Fibroblast of skin of abdomen (primary cell): ENCODE measurements at regions not wholly inside any gene's neighbourhood (a gene's known extent, or its start where the extent isn't known, plus 50 kb on each side); places are given as distances from the start of the nearest gene placed in this dataset.
A peak's percentile ranks its signal among the peaks of the same experiment; 100 is the strongest.

ENCODE experiments used
- DNase-seq: peaks from one replicate; pipeline ENCODE4 v3.0.0-alpha.2; 2013

DNA sequence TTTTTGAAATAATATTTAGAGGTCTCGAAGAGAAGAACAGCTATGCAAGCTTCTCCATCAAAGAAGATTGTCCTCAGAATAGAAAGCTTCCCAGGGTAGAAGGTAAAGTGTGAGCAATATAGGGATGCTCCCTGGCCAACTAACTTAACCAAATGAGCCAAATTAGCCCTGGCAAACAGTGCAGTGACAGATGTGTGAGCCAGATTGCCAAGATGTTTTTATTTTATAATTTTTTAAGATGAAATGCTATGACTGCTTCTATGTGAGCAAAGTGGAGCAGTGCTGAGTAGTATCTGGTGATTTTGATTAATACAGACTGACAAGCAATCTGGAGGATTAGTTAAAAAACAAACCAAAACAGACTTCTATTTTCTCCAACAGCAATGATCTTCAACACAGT lies 202.1 kb downstream of the NOVA1 start:
- DNase-seq, result no peak

DNA sequence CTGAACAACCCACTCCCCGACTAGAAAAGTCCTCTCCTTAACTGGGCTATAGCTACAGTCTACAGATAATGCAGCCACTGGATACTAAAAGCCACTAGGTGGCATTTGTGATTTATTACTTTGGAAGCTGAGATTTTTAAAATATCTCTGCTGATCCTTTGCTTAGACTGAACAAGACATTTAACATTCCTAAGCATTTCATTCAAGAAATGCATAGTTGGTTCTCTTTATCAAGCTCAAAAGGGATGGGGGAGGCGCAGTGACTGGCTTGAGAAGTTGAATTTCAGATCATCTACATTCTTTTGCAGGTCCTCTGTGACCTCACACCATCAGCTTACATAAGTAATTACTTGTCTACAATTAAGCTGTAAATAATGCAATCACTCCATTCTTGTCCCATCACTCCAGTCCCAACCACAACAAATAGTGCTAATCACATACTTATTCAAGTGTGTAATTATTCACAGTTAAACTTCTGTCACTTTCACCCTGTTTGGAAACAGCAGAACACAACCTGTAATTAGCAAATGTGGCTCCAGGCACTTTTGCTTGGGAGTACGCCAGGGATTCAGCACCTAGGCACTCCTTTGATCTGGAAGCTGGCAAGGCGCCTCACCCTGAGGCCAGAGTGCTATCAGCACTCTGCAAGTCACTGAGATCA lies 203.6 kb downstream of the NOVA1 start:
- peak; percentile 38 for DNase-seq

DNA sequence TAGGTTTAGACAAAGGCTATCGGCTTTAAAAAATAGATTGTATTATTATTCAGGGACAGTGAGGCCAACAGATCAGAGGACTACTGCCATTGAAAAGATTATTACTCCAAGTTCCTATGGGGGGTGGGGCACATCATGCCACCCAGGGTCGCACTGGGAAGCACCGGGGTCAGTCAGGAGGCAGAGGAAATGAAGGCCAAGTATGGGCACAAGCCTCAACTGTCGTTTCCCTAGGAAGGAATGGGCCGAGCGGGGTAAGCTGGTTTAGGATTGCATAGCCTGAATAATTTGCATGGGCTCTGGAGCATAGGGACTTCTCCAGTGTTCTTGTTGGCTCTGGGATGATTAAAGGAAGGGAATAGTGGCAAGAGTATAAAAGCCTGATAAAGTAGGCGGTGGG lies 205.3 kb downstream of the NOVA1 start:
- DNase-seq, result no peak

DNA sequence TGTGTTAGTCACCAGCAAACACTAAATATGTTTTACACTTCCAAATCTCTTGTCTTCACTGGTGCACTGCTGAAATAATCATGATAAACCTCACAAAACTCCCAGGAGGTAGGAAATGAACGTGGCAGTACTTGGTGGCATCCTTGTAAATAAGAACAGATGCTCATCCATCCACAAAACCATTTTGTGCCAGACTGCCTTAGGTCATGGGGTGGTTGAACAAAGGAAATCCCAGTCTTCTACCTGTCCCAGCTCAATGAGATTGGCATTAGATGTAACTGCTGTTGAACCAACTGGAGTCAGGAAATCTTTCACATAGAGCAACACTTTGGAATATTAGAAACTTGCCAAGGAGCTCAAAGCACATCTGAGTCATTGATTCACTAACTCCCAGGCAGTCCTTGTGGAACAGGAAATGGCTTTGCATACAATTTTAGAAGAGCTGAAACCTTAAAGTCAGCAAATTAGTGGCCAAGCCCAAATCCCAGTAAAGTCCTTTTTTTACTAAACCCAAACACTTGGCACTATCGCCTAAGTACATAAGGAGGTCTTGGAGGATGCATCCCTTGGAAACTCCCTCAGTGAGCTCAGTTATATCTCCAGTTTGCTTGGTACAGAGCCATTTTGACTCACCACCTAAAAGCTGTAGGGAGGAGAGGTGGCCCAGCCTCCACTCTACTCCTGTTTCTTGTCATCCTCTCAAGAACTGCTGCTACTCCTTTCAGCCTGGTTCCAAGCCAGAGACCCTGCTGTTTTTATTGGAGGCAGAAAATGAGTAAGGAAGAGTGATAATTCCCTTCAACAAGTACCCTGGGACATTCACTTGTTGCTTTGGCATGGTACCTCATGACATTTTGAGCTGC lies 208.0 kb downstream of the NOVA1 start:
- DNase-seq, result peak; percentile 35

DNA sequence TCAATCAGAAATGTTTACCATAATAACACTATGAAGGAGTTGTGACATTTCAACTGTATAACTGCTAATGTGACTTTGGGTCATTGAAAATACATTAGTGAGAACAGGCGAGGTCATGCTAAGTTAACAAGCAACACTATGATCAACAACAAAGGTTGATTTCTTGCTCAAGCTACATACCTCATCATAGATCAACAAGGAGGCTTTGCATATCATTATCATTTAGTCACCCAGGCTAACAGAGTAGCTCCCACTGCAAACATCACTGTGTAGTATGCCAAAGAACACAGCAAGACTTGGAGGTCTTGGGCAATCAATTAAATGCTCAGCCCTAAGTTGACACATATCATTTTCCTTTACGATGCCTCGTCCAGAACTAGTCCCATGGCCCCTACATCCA lies 212.5 kb downstream of the NOVA1 start:
- no peak for DNase-seq

DNA sequence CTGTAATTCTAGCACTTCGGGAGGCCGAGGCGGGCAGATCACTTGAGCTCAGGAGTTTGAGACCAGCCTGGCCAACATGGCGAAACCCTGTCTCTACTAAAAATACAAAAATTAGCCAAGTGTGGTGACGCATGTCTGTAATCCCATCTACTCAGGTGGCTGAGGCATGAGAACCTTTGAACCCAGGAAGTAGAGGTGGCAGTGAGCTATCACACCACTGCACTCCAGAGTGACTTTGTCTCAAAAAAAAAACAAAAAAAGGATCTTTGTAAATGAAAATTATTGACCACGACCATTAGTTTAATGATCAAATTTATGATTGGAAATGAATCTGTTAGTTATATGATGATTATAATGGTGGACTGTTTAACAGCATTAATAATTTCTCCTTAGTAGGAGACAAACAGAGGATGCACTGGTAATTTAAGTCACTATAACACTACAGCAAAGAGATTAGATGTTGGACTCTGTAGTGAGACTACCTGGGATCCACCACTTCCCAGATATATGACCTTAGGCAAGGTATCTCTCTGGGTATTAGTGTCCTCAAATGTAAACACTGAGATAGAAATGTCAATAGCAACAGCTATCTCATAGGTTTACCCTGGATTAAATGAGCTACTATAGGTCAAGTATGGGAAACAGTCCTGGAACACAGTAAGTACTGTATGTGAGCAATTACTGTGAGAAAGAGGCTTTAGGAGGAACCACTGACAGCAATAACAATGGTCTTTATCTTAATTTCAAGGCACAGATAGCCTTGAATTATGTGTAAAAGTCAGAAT lies 214.7 kb downstream of the NOVA1 start:
- DNase-seq, result no peak

DNA sequence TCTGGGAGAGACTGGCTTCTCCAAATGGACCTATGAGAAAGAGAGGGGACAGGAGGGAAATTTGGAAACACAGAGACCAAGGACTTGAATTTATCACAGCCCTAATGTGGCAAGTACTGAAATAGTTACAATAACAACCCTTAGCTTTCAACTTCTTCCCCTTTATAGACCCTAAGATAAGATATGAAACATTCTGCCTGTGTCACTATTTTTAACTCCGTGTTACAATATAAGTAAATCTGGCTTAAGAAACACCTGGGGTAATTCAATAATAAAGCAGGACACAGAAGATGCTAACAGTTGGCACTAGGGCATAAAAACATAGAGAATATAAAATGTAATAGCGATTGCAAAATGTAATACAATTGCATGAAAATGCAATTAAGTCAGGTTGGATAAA lies 216.4 kb downstream of the NOVA1 start:
- DNase-seq, result no peak

DNA sequence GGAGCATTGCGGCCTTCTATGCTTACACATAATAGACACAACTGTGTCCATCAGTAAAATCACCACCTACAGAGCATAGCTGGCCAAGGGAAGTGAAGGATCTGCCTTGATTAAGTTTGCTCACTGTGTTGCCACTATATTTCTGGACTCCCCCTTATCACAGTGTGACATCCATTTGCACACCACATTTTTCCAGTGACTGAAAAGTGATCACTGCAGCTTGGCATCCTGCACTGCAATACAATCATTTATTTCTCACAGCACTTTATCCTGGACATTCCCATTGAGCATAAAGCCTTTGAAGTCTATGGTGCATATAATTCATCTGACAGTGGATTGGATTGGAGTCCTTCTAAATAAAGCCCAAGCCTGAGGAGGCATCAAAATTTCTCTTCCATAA lies 217.2 kb downstream of the NOVA1 start:
- DNase-seq, result no peak

DNA sequence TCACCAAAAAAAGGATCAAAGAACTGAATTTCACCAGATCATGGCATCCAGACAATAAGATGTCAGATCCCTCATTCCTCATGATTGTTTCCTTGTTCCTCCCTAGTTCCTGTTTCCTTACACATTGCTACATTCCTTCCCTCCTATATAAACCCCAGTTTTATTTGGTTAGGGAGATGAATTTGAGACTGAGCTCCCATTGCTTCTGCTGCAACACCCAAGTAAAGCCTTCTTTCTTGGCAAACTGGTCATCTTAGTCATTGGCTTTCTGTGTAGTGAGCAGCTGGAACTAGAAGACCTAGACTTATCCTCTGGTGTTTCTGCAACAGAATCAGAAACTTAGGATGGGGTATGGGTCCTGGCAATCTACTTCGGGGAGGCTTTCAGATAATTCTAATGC lies 217.9 kb downstream of the NOVA1 start:
- DNase-seq, result no peak

DNA sequence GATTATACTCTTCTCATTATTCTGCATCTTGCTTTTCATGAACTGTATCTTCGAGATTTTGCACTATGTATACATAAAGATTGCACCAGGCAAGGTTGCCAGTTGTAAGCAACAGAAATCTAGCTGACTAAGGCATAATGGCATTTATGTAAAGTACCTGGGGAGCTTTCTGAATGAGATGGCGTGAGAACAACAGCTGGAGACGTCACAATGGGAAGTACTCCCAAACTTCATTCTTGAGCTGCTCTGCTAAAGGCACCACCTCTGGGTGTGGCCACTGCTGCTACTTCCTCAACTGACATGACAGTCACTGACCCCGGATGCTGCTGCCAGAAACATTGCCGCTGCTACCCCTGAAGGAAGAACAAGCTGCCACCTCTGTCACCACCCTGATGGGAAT lies 220.7 kb downstream of the NOVA1 start:
- DNase-seq, result no peak

DNA sequence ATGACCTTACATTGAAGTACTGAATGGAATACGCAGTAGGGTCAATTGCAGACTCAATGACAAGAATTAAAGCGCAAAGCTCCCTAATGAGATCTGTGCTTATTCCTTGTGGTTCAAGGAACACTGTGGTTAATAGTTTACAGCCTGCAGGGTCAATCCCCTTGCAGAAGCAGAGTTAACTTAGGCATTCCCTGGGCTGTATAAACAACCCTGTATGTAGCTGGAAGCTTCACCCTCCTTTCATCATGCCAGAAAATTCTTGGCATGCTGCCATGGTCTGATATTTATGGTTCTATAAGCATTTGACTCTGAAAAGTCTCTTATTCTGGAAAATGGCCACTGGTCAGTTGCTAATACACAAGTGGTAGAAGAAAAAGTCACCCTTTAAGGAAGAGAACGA lies 227.7 kb downstream of the NOVA1 start:
- DNase-seq, result peak; percentile 8

DNA sequence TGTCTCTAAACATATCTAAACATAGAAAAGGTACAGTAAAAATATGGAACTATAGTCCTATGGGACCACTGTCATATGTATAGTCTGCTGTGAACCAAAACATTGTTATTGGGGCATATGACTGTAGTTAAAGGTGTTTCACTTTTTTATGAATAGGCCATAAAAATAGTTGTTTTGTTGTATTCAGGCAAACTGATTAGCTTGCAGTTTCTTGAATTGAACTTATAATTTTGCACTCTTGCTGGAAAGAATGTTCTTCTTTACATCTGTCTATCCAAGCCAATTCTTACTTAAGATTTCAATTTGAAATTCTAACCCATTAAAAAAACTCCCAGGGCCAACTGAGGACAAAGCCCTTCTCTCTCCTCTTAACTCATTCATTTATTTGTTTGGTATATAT lies 234.1 kb downstream of the NOVA1 start:
- no peak for DNase-seq

DNA sequence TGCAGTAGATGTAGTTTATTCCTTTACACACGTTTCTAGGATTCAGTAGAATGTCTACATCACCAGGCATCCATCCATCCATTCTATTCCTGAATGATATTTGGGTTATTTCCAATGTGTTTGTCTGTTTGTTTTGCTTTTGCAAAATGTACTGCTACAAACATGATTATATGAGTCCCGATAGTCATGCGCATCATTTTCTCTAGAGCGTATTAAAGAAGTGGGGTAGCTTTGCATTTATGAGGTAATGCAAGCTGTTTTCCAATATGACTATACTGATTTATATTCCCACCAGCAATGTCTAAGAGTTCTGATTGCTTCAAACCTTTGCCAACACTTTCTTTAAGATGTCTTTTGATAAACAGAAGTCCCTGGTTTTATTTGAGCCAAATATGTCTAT lies 253.2 kb downstream of the NOVA1 start:
- DNase-seq, result no peak

DNA sequence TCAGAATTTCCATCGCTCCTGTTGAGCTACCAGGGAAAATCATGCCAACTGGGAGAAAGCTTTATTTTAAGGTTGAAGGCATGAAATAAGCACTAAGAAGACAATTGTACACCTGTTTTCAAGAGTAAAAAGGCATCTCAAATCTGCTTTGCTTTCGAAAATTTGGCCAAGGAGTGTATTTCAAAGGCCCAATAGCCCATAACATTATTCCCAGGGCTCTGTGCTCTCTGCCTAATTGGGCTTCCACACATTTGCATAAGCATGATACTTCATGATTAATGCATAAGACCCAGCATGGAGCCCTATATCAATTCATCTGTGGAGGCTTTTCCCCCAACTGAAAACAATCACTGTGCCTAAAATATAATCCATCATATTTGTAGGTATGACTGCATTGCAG lies 258.5 kb downstream of the NOVA1 start:
- no peak for DNase-seq

DNA sequence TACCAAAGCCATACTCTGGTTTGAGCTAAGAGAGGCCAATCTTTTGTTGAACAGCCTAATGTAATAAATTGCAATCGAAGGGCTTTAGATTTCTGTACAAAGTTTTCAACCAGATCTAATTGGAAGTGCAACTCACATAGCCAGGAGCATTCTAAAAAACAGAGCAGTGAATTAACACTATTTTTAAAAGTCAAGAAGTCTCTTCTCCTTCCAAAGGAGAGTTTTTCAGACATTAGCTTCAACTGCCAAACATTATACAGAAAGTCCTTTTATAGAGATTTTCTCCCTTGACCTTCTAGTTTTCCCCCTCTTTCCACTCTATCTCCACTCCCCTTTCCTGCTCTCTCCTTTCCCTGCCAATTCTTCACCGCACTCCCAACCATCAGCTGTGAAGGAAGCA lies 259.6 kb downstream of the NOVA1 start:
- no peak for DNase-seq

DNA sequence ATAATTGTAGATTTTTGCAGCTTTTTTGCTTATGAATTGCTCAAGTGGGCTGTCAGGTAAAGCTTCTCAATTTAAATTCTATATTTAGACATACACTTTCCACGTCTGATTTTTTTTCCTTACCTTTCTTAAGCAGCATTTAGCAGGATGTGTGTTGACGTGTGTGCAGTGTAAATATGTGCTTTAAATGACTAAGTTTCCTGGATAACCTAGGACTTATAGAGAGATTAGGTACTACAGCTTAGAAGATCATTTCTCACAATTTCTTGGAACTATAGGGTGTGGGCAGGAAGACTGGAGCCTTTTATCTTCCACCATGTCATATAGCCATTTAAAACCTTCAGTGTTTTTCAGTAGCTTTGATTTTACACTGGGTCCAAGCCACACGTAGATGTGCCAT lies 263.5 kb downstream of the NOVA1 start:
- no peak for DNase-seq

DNA sequence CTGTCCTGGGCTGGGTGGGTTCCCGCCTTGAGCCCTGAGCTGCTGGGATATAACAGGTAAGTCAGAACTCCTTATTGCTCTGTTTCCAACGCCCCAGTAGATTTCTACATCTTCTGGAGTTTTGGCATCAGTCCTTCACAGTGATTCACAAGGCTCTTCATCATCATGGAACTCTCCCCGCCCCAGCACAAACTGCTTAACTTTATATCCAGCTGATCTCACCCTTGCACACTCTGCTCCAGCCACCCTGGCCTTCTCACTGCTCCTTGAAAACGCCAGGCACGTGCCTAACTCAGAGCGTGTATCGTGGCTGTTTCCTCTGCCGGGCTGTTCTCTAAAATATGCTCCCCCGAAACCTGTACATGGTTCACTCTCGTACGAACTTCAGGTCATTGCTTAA lies 264.9 kb downstream of the NOVA1 start:
- no peak for DNase-seq

DNA sequence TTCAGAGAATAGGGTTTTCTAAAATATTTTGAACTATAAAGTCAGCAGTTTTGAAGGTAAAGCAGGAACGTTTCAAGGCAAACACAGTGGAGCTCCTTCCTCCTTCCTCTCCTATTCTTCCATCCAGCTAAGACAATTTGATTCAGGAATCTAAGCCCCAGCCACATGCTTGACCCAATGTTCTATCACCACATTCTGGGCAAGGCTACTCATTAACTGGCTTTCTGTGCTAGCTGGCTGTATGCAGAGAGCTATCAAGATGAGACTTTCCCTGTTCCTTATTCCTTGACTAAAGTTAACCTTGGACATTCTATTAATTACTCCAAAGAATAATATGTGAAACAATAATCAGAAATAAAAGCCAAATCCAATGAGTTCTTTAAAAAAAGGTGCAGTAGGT lies 266.9 kb downstream of the NOVA1 start:
- no peak for DNase-seq

DNA sequence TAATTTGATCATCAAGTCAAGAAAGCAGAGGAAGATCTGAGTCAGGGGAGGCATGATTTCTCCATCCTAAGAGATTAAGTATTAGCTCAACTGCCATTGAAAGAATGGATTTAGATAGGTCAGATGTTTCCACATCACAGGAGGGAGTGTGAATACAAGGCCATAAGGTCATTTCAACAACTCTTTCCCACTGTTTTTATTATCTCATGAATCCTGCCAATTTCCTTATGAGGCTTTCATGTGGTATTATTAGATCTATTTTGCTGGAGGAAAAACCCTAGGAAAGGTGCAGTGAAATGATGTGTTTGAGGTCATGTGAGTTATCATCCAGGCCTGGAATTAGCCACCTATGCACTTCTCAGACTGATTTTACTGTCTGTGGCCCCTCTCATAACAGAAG lies 269.0 kb downstream of the NOVA1 start:
- DNase-seq, result no peak

DNA sequence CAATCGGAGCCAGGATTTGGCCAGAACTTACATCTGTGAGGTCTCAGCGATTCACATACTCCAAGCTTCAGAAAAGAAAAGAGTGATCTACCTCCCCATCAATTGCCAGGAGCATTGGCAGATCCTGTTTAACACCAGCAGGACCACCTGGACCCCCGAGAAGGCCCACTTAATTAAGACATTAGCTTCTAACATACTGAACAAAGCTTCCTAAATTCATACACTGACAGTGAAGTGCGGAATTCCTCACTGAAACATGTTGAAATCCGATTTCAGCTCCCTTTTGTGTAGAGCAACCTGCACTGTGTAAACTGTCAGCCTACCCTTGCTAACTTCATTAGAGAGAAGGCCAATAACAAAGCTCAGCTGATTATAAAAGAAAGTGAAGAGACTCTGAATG lies 274.0 kb downstream of the NOVA1 start:
- no peak for DNase-seq

DNA sequence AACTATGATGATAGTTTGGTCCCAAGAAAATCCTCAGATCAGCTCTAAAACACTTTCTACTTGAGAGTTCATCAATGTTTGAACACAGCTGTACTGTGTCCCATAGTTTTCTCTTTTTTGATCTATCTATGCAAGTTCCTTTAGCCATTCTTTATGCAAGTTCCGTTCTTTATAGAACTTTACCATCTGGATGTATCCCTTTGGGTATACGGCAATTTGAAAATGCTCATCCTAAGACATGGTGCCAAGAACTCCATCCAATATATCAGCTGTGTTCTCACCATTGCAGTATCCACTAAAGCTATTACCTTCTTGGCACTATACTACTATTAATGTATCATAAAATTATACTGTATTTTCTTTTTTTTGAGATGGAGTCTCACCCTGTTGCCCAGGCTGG lies 276.9 kb downstream of the NOVA1 start:
- DNase-seq, result no peak

DNA sequence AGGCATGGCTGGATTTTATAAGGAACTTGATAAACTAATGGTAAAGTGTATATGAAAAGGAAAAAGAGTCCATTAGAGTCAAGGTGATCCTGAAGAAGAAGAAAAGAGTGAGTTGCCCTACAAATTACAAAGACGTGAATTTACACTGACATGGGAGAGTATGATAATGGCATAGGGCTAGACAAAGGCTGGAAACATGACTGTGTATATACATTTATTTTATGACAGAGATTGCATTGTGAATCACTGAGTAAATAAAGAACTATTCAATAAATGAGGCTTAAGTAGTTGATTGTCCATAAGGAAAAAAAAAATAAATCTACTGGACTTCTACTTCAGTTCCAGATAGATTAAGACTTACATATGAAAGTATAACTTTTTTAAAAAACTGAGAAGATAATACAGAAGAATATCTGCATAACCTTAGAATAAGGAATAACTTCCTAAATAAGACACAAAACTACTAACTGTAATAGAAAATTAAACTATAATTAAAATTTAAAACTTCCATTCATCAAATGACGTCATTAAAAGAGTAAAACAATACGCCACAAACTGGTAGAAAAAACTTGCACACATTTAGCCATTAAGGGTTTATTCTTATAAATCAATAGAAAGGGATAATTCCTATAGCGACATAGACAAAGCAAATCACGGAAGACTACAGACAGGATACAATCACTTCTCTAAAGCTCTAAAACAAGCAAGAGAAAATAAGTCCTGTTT lies 278.5 kb downstream of the NOVA1 start:
- no peak for DNase-seq

DNA sequence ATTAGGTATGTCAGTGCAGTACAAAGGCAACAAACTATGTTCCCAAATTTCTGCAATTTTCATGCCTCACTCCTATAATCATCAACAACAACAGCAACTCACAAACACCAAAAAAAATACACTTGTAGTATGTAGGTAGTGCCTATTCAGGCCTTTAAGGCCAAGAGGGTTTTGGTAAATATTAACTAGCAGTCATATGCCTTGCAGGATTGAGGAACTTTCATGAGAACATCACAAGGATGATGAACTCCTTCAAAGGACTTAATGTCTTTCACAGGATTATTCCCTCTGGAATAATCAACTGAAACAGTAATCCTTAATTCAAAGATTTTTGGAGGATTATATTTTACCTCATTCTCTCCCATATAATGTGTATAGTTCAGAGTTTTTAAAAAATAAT lies 293.8 kb downstream of the NOVA1 start:
- DNase-seq, result no peak
